ENCODE measurements at regions not wholly inside any gene's neighbourhood (a gene's known extent, or its start where the extent isn't known, plus 50 kb on each side); places are given as distances from the start of the nearest gene placed in this dataset.

DNA sequence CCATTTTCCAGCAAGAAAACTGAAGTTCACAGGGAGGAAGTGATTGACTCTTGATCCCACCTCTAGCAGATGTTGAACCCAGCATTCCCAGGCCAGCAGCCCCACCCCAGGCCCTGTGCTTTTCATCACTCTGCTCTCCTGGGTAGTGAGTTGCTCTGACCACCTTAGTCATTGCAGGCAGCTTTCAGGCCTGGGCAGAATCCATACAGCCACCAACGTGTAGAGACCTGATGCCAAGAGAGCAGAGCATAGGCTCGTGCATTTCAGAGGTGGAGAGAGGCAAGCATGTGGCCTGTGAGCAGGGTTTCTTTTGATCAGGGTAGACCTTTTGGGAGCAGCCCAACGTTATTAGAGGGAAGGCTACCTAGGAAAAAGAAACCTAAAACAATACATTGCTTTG, 334.6 kb downstream of the PTEN start:
- H3K27me3 ChIP-seq (replicated peaks in 1 of 2; ENCODE audit: control insufficient read depth in 2 of 2, insufficient read depth in 2 of 2, low read length in 1 of 2): no peaks in the 10 kb centered on the region
- no peak overlapping the region for H3K27ac ChIP-seq (ENCODE audit: control insufficient read depth, insufficient read depth)
- no peak overlapping the region for H3K9ac ChIP-seq (ENCODE audit: control insufficient read depth, insufficient read depth, low read length)
- in situ Hi-C loops (cut with MboI) (no loop called here), intact Hi-C loops (cut with micrococcal nuclease; ENCODE audit: unreplicated experiment) (no loop called here)
- FAIRE-seq (no peak), ATAC-seq (no peak), DNase-seq (ENCODE audit: low read depth, low spot score) (no peak)
- CTCF ChIA-PET: no interaction called here
- RAD21 ChIA-PET (ENCODE audit: unreplicated experiment): no interaction called here
- no peaks in the 10 kb centered on the region for H3K36me3 ChIP-seq (ENCODE audit: control insufficient read depth in 2 of 2, insufficient read depth in 2 of 2, low read length in 1 of 2)
- peaks cover 11% of the 10 kb centered on the region for H3K4me1 ChIP-seq (ENCODE audit: control insufficient read depth, insufficient read depth, low read length)
- no peaks in the 10 kb centered on the region for H4K20me1 ChIP-seq (ENCODE audit: control insufficient read depth, insufficient read depth)
- SMC1A ChIA-PET (ENCODE audit: uncharacterized antibody, unreplicated experiment): no interaction called here
- H3K4me3 ChIP-seq: no peak overlapping the region
- BruUV-seq (replicated peaks): no TSS peak
- POLR2A ChIA-PET: no interaction called here
- H3K9me3 ChIP-seq (replicated peaks; ENCODE audit: control insufficient read depth, insufficient read depth, low read length): no peaks in the 10 kb centered on the region; the same call in 2 of the 3 replicates
- 52% methylated on average over 3 of the region's 3 CpGs for WGBS (ENCODE audit: insufficient coverage, insufficient replicate concordance, low lambda C conversion rate, missing lambda C conversion rate)
- no peaks in the 10 kb centered on the region for H3K79me2 ChIP-seq (ENCODE audit: control insufficient read depth, insufficient read depth, low read length)
- H3K4me2 ChIP-seq (ENCODE audit: control insufficient read depth, insufficient read depth): no peak overlapping the region
- H2AFZ ChIP-seq (ENCODE audit: control insufficient read depth, low read depth, low read length): no peak overlapping the region
- no peak for TF ChIP-seq PML (IDR thresholded peaks at IDR 0.05; ENCODE audit: low read length)
- TF ChIP-seq CHD4 (IDR thresholded peaks at IDR 0.05): no peak
- no peak for TF ChIP-seq POLR2A (IDR thresholded peaks at IDR 0.05; ENCODE audit: low read depth, low read length)
- TF ChIP-seq, protein P1, sequence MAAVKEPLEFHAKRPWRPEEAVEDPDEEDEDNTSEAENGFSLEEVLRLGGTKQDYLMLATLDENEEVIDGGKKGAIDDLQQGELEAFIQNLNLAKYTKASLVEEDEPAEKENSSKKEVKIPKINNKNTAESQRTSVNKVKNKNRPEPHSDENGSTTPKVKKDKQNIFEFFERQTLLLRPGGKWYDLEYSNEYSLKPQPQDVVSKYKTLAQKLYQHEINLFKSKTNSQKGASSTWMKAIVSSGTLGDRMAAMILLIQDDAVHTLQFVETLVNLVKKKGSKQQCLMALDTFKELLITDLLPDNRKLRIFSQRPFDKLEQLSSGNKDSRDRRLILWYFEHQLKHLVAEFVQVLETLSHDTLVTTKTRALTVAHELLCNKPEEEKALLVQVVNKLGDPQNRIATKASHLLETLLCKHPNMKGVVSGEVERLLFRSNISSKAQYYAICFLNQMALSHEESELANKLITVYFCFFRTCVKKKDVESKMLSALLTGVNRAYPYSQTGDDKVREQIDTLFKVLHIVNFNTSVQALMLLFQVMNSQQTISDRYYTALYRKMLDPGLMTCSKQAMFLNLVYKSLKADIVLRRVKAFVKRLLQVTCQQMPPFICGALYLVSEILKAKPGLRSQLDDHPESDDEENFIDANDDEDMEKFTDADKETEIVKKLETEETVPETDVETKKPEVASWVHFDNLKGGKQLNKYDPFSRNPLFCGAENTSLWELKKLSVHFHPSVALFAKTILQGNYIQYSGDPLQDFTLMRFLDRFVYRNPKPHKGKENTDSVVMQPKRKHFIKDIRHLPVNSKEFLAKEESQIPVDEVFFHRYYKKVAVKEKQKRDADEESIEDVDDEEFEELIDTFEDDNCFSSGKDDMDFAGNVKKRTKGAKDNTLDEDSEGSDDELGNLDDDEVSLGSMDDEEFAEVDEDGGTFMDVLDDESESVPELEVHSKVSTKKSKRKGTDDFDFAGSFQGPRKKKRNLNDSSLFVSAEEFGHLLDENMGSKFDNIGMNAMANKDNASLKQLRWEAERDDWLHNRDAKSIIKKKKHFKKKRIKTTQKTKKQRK (IDR thresholded peaks at IDR 0.05; ENCODE audit: low read depth, low read length): no peak
- TF ChIP-seq EGR1 (IDR thresholded peaks at IDR 0.05; ENCODE audit: borderline replicate concordance in 1 of 2, low read depth in 2 of 2, low read length in 2 of 2): no peak
- TF ChIP-seq SMARCA5 (IDR thresholded peaks at IDR 0.05): no peak
- no peak for TF ChIP-seq POU2F2 (IDR thresholded peaks at IDR 0.05; ENCODE audit: borderline replicate concordance, low read depth, low read length)
- TF ChIP-seq MTA3 (IDR thresholded peaks at IDR 0.05; ENCODE audit: borderline replicate concordance, low read length): no peak
- TF ChIP-seq, protein P2, sequence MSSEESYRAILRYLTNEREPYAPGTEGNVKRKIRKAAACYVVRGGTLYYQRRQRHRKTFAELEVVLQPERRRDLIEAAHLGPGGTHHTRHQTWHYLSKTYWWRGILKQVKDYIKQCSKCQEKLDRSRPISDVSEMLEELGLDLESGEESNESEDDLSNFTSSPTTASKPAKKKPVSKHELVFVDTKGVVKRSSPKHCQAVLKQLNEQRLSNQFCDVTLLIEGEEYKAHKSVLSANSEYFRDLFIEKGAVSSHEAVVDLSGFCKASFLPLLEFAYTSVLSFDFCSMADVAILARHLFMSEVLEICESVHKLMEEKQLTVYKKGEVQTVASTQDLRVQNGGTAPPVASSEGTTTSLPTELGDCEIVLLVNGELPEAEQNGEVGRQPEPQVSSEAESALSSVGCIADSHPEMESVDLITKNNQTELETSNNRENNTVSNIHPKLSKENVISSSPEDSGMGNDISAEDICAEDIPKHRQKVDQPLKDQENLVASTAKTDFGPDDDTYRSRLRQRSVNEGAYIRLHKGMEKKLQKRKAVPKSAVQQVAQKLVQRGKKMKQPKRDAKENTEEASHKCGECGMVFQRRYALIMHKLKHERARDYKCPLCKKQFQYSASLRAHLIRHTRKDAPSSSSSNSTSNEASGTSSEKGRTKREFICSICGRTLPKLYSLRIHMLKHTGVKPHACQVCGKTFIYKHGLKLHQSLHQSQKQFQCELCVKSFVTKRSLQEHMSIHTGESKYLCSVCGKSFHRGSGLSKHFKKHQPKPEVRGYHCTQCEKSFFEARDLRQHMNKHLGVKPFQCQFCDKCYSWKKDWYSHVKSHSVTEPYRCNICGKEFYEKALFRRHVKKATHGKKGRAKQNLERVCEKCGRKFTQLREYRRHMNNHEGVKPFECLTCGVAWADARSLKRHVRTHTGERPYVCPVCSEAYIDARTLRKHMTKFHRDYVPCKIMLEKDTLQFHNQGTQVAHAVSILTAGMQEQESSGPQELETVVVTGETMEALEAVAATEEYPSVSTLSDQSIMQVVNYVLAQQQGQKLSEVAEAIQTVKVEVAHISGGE (CRISPR knock-in tag; IDR thresholded peaks at IDR 0.05): no peak
- no peak for TF ChIP-seq SKIL (IDR thresholded peaks at IDR 0.05; ENCODE audit: low read depth, poor library complexity, severe bottlenecking)
- TF ChIP-seq TAF1 (IDR thresholded peaks at IDR 0.05; ENCODE audit: borderline replicate concordance, low read depth, low read length): no peak
- TF ChIP-seq CBFB (IDR thresholded peaks at IDR 0.05; ENCODE audit: low read depth): no peak
- TF ChIP-seq ZNF24 (IDR thresholded peaks at IDR 0.05): no peak
- TF ChIP-seq YBX1 (IDR thresholded peaks at IDR 0.05): no peak
- TF ChIP-seq NBN (IDR thresholded peaks at IDR 0.05): no peak
- no peak for TF ChIP-seq BACH1 (IDR thresholded peaks at IDR 0.05; ENCODE audit: borderline replicate concordance)
- TF ChIP-seq ATF7 (IDR thresholded peaks at IDR 0.05; ENCODE audit: low read depth): no peak

Data from GM12878 (cell line).